ENCODE measurements at regions not wholly inside any gene's neighbourhood (a gene's known extent, or its start where the extent isn't known, plus 50 kb on each side); places are given as distances from the start of the nearest gene placed in this dataset.

DNA sequence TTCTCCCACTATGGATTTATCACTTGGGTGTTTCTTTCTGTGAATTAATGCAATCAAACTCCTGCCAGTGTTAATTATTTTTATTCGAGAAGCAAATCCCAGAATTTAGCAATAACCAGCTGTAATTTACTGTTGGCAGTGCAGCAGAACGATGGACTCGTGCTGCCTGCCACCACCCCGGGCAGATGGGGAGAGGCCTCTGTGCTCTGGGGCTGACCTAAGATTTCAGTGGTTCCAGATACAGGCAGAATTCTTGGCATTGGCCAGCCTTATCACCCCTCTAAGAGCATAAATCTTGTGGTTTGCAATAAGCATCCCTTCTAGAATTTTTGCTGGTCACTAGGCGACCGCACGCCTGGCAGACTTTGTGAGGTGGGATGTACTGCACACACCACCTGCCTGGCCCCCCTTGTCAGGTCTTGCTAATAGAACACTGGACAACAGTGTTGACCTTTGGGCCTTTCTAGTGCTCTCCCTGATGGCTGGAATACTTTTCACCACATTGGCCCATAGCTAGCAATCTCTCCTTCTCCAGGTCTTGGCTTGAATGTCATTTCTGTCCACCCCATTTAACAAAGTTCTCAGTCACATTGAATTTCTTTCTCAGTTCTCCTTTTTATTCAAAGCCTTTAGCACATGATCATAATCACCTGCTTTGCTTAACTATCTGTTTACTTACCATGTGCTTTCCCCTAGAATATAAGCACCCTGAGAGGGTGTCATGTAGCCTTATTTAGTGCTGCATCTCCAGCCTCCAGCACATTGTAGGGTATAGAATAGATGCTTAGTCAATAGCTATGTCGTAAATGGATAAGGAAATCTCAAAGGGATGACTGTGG is 122.1 kb upstream of the DYNLRB2 start:
- DNase-seq = no peak

GRCh38 chr16:80417706-80418271 is 123.0 kb upstream of the DYNLRB2 start:
- no peak for DNase-seq

DNA sequence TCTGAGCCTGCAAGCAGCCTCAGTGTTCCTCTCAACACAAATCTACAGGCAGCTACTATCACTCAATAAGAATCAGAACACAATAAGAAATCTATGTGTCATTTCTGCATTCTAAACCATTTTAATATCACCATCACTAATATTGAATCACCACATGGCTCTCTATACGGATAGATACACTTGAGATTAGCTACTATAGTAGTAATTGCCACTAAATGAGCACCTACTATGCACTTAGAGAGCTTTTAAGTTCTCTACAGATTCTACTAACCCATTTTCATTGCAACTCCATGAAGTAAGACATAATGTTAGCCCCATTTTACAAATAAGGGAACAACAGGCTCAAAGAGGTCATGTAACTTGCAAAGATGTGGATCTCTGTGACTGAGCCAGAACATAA is 132.8 kb upstream of the DYNLRB2 start:
- no peak for DNase-seq

DNA sequence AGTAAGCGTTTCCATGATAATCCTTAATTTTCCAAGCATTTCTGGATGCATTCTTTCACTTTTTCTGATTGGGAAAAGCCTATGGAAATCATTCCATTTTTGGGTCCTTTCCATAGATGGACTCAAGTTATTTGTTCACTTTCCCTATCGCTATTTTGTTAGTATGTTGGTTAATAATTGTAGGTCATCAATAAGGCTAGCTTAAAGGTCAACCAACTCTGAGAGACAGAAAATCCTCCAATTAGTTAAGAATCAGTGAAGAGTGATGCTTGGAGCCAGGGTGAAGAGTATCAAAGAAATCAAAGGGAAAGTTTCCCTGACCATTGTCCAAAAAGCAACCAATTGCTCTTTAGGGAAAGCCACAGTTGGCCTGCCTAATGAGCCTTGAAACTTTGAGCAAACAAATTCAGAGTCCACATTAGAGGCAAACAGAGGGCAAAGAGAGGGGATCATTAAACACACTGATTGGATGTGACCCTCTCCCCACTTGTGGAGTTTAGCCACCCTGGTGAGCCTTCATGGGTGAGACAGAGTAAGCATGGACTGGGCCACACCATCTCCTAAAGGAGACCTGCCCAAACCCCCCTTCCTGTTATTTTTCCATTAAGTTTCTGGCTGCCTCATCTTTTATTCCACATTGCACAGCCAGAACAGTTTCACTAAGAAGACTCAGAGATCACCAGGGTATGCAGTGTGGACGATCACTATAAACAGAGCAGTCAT is 133.4 kb upstream of the DYNLRB2 start:
- no peak for DNase-seq

DNA sequence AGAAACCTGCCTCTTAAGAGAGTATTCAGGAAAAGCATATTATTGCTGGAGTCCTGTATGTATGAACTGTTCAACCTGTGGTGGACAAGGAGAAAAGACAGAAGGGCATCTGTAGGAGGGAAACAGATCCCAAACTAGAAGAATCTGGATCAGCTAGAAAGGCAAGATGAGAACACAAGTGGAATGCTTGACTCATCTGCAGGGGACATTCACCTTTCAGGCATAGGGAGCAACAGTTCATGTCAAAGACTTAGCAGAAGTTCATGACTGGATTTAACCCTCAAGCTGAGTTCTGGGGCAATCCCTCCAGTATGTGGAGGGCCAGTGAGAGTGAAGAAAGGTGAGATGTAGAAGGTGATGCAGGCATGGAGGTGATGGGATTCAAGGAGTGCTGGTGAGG is 135.9 kb upstream of the DYNLRB2 start:
- DNase-seq = no peak

GRCh38 chr16:80403894-80404293 is 136.9 kb upstream of the DYNLRB2 start:
- no peak for DNase-seq

GRCh38 chr16:80390871-80391489 is 149.8 kb upstream of the DYNLRB2 start:
- DNase-seq = no peak

GRCh38 chr16:80390046-80390445 is 150.7 kb upstream of the DYNLRB2 start:
- no peak for DNase-seq

GRCh38 chr16:80389338-80389737 is 151.5 kb upstream of the DYNLRB2 start:
- DNase-seq = no peak

- no peak for DNase-seq
Measured at GRCh38 chr16:80387318-80387921, 153.4 kb upstream of the DYNLRB2 start.

DNA sequence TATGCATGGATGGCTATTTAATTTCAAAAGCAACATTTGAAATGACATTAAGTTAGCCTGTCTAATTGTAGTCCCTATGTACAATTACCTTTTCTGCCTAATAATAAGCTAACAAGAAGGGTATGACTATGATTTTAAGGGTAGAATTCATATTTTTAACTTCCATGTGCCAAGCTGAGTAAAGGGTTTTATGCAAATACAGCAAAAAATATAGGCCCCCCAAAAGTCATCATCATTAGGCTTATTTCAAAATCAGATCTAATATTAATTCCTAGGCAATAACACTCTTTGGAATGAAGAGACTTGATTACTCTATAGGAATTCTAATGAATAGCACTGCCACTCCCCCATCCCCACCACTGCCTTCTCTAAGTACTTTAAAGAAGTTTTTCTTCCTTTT is 155.9 kb upstream of the DYNLRB2 start:
- DNase-seq = no peak

- no peak for DNase-seq
Measured at GRCh38 chr16:80380514-80380913, 160.3 kb upstream of the DYNLRB2 start.

DNA sequence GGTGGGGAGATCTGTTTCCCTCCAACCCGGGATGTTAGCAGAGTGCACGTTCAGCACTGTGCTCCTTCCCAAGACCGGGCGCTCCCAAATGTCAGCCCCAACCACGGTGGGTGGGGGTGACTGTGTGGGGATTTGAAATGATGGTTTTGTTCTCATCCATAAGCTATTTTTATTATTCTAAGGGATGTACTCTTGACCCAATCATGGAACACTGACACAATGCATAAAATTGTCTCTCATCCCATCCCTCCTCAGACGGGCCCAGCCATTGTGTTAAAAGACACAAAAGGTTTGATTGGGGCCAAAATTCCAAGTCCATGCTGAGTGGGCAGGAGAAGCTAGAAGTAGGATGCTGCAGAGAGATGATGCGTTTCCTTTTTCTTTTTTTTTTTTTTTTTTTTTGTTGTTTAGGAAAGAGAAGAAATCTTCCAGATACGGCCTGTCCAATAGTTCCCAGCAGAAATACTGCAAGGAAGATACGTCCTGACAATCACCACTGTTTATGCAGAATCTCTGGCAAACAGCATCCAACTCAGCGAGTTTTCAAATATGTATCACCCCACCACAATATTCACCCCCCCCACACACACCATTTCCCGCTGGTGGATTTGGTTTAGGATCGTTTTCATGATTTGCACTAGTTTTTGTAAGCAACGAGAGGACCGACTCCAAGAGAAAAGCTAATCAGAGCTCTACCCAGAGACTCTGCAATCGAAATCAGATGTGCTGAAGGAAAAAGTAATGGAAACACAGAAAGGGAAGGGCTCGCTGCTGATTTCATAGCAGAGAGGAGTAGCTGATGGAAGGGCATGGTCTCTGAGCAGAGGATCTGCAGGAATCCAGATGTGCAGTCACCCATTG is 163.5 kb upstream of the DYNLRB2 start:
- DNase-seq = no peak

GRCh38 chr16:80375973-80376372 is 164.8 kb upstream of the DYNLRB2 start:
- DNase-seq = no peak

- DNase-seq = no peak
Measured at GRCh38 chr16:80375513-80375912, 165.3 kb upstream of the DYNLRB2 start.

GRCh38 chr16:80372341-80372740 is 168.5 kb upstream of the DYNLRB2 start:
- DNase-seq = no peak

DNA sequence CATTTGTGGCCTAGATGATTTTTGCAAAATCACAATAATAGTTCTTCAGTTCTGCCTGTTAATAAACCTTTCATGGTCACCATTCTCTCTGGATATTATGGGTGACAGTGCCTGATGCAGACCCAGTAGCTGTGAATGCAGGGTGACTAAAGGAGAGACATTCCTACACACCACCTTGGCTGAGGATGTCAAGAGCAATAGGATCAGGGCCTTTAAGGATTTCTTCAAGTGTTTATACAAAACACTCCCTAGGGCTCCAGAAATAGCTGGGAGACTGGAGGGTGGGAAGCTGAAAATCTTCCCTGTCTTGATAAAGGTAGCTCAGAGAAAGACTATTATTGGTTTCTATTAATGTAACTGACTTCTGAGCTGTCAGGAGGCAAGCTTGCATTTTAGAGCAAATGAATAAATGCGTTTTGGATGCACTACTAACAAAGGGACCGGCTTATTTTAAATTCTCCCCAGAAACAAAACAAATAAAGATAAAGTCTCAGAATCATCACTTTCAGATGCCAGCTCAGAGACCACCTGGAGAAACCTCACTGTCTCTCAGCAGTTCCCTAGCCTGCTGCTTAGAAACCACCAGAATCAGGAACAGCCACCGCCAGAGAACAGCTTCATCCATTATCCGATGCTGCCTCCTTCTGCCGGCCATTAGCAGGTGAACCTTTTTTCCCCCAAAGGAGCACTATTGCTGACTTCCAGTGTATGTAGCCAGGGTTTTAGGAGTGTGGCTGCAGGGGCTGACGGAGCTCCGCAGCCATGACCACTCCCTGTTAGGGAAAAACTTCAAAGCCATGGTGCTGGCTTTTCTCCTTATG is 171.4 kb upstream of the DYNLRB2 start:
- DNase-seq = no peak

- DNase-seq = no peak
Measured at GRCh38 chr16:80367037-80367658, 173.6 kb upstream of the DYNLRB2 start.

DNA sequence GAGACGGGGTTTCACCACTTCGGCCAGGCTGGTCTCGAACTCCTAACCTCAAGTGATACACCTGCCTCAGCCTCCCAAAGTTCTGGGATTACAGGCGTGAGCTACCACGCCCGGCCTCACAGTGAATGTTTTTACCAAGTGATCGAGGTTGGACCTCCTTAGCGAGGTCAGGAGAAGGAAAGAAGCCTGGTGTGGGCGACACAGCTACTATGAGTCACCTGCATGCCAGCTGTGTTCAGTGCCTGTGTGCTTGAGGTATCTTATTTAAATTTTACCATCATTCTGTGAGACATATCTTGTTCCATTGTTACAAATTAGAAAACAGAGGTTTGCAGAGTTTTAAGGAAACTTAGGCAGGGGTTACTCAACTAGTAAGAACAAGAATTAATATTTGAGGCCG is 174.8 kb upstream of the DYNLRB2 start:
- no peak for DNase-seq

GRCh38 chr16:80362816-80363215 is 178.0 kb upstream of the DYNLRB2 start:
- no peak for DNase-seq

DNA sequence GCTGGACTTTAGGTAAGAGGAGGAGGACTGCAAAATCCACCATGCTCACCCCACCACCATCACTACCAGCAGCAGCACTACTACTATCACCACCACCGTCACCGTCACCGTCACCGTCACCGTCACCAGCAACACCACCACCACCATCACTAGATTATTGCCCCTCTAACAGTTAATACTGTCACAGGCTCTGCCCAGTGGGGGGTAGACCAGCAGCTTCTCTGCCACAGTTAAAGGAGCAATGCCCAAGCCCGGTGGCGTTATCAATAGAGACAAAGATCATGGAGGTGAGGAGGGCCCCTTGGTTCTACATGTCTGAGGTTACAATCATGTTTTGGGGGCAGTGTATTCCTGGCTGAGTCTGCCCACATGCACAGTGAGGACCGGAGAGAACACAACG is 184.4 kb upstream of the DYNLRB2 start:
- DNase-seq = no peak
